Chondrocyte (in vitro differentiated cells): ENCODE measurements at regions not wholly inside any gene's neighbourhood (a gene's known extent, or its start where the extent isn't known, plus 50 kb on each side); places are given as distances from the start of the nearest gene placed in this dataset.

ENCODE experiments used
- DNase-seq: peaks from one replicate; pipeline ENCODE4 v3.0.0; 2021; ENCODE audit warnings: mixed read lengths, low spot score
- H3K27ac Mint-ChIP-seq: one replicate; pipeline ENCODE4 v1.8.0; 2021; ENCODE audit warnings: mild to moderate bottlenecking, moderate library complexity, mixed read lengths; ENCODE audit not compliant: unreplicated experiment
- H3K27me3 Mint-ChIP-seq: 2 replicates; pipeline ENCODE4 v1.8.0; 2021; ENCODE audit warnings: low read depth, mixed read lengths
- H3K36me3 Mint-ChIP-seq: 2 replicates; pipeline ENCODE4 v1.8.0; 2021; ENCODE audit warnings: low read depth, mixed read lengths
- H3K4me1 Mint-ChIP-seq: 2 replicates; pipeline ENCODE4 v1.8.0; 2021; ENCODE audit warnings: low read depth, mild to moderate bottlenecking, mixed read lengths
- H3K4me3 Mint-ChIP-seq: one replicate; pipeline ENCODE4 v1.8.0; 2021; ENCODE audit warnings: mild to moderate bottlenecking, moderate library complexity, mixed read lengths; ENCODE audit not compliant: unreplicated experiment
- H3K9me3 Mint-ChIP-seq: 2 replicates; pipeline ENCODE4 v1.8.0; 2021; ENCODE audit warnings: low read depth, mixed read lengths
- TF ChIP-seq, protein P1 (sequence below): fragments of 200-600 bp; sonication (generic); IDR thresholded peaks from 2 replicates; pipeline ENCODE4 v1.5.0; 2021; ENCODE audit warnings: antibody characterized with exemption, mild to moderate bottlenecking, moderate library complexity

DNA sequence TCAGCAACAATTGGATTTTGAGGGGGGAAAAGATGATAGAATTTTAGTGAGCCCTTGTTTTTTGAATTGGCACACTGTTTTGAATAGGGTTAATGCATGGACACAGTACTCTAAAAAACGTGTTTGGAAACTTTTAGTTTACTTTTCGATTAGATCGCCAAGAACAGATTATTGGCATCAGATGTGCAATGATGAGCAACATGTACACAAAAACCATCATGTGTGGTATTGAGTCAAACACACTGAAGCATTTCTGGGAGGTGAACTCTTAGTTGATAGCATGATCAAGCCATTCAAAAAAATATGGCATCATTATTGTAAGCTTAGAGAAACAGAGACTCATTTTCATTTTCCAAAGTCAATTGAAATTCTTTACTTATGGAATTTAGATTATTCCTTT lies 329.2 kb downstream of the ADAMTS20 start:
- H3K27ac Mint-ChIP-seq, result no peak overlapping the region
- TF ChIP-seq, protein P1, sequence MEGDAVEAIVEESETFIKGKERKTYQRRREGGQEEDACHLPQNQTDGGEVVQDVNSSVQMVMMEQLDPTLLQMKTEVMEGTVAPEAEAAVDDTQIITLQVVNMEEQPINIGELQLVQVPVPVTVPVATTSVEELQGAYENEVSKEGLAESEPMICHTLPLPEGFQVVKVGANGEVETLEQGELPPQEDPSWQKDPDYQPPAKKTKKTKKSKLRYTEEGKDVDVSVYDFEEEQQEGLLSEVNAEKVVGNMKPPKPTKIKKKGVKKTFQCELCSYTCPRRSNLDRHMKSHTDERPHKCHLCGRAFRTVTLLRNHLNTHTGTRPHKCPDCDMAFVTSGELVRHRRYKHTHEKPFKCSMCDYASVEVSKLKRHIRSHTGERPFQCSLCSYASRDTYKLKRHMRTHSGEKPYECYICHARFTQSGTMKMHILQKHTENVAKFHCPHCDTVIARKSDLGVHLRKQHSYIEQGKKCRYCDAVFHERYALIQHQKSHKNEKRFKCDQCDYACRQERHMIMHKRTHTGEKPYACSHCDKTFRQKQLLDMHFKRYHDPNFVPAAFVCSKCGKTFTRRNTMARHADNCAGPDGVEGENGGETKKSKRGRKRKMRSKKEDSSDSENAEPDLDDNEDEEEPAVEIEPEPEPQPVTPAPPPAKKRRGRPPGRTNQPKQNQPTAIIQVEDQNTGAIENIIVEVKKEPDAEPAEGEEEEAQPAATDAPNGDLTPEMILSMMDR, result no peak
- peaks cover 3% of the 10 kb centered on the region for H3K9me3 Mint-ChIP-seq

GRCh38 chr12:43221216-43221615 lies 330.8 kb downstream of the ADAMTS20 start:
- Mint-ChIP-seq H3K9me3 (peaks cover 3% of the 10 kb centered on the region), H3K4me3 (no peak overlapping the region), H3K27ac (no peak overlapping the region), H3K36me3 (no peaks in the 10 kb centered on the region), H3K27me3 (no peaks in the 10 kb centered on the region), H3K4me1 (no peaks in the 10 kb centered on the region)
- TF ChIP-seq, protein P1, result no peak
- no peak for DNase-seq

More for the DNA sequence above, 329.2 kb downstream of the ADAMTS20 start:
- H3K4me1 Mint-ChIP-seq, result peaks cover 3% of the 10 kb centered on the region
- no peaks in the 10 kb centered on the region for H3K36me3 Mint-ChIP-seq
- H3K27me3 Mint-ChIP-seq, result no peaks in the 10 kb centered on the region
- H3K4me3 Mint-ChIP-seq, result no peak overlapping the region
- DNase-seq, result no peak

DNA sequence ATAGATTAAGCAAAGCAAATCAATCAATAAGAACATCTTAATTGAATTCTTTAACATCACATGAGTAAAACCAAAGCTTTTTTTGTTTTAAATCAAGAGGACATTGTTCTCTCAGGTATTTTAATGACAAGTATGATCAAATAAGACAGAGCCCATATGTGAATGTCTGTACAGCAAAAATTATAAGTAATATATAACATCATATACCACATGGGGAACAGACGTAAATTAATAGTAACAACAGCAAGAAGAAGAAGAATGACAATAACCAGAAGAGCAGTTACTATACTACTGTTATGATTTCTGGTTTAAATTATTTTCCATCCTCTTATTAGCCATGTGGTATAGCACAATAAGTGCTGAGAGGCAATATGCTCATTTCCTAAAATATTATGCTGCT lies 335.5 kb downstream of the ADAMTS20 start:
- TF ChIP-seq, protein P1, result no peak
- Mint-ChIP-seq H3K9me3 (no peaks in the 10 kb centered on the region), H3K4me3 (no peak overlapping the region), H3K27ac (no peak overlapping the region), H3K36me3 (no peaks in the 10 kb centered on the region), H3K4me1 (peaks cover 12% of the 10 kb centered on the region), H3K27me3 (no peaks in the 10 kb centered on the region)
- DNase-seq, result no peak

DNA sequence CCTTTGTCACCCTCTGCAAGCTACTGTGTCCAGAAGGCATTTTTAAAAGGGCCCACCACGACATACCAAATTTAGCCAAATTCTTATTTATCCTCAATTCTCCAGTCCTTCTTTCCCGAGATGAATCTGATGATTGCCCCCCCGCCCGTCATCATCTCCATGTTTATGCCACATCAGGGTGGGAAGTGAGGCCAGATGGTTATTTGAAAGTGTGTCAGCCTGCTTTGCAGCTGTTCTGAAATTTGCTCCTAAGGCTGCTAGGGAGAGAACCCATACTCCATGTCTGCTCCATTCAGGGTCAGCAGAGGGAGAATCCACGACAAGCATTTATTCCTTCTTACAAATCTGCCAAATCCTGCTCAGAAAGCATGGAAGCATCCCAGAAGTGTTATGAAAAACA lies 337.8 kb downstream of the ADAMTS20 start:
- no peaks in the 10 kb centered on the region for H3K9me3 Mint-ChIP-seq
- TF ChIP-seq, protein P1, result no peak
- no peak for DNase-seq
- H3K4me3 Mint-ChIP-seq, result no peak overlapping the region
- H3K27ac Mint-ChIP-seq, result no peak overlapping the region
- H3K4me1 Mint-ChIP-seq, result peaks cover 28% of the 10 kb centered on the region
- no peaks in the 10 kb centered on the region for H3K36me3 Mint-ChIP-seq
- H3K27me3 Mint-ChIP-seq, result no peaks in the 10 kb centered on the region

GRCh38 chr12:43213608-43214007 lies 338.4 kb downstream of the ADAMTS20 start:
- H3K9me3 Mint-ChIP-seq, result no peaks in the 10 kb centered on the region
- DNase-seq, result no peak
- no peaks in the 10 kb centered on the region for H3K36me3 Mint-ChIP-seq
- no peak overlapping the region for H3K27ac Mint-ChIP-seq
- H3K4me3 Mint-ChIP-seq, result no peak overlapping the region
- H3K4me1 Mint-ChIP-seq, result peaks cover 32% of the 10 kb centered on the region
- TF ChIP-seq, protein P1, result no peak
- H3K27me3 Mint-ChIP-seq, result no peaks in the 10 kb centered on the region
